MM.1S (cell line): ENCODE measurements at regions not wholly inside any gene's neighbourhood (a gene's known extent, or its start where the extent isn't known, plus 50 kb on each side); places are given as distances from the start of the nearest gene placed in this dataset.

Experiments
- EZH2phosphoT487 ChIP-seq: fragments of 300-600 bp; sonication (generic); IDR thresholded peaks from 2 replicates; pipeline ENCODE4 v1.6.1; 2018; ENCODE audit warnings: antibody characterized with exemption, low read length
- TF ChIP-seq, protein P1 (sequence below): fragments of 300-600 bp; sonication (generic); IDR thresholded peaks from 2 replicates; pipeline ENCODE4 v1.5.1; 2016; ENCODE audit warnings: antibody characterized with exemption, low read length, mixed read lengths

DNA sequence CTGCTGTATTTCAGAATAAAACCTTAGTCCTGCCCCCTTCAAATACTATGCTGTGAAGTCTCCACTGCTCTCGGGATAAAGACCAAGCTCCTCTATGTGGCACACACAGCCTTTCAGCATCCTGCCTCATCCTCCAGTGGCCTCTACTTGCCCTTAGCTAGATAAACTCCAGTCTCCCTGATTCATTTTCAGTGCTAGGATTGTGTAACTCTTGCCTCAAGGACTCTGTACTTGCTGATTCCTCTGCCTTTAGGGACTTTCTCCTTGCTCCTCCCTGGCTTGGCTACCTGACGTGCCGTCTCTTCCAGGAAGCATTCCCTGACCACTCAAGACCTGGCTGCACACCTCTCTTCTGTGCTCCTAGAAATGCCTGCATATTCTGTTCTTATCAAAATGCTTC lies 416.7 kb downstream of the MTX2 start:
- TF ChIP-seq, protein P1, sequence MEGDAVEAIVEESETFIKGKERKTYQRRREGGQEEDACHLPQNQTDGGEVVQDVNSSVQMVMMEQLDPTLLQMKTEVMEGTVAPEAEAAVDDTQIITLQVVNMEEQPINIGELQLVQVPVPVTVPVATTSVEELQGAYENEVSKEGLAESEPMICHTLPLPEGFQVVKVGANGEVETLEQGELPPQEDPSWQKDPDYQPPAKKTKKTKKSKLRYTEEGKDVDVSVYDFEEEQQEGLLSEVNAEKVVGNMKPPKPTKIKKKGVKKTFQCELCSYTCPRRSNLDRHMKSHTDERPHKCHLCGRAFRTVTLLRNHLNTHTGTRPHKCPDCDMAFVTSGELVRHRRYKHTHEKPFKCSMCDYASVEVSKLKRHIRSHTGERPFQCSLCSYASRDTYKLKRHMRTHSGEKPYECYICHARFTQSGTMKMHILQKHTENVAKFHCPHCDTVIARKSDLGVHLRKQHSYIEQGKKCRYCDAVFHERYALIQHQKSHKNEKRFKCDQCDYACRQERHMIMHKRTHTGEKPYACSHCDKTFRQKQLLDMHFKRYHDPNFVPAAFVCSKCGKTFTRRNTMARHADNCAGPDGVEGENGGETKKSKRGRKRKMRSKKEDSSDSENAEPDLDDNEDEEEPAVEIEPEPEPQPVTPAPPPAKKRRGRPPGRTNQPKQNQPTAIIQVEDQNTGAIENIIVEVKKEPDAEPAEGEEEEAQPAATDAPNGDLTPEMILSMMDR = no peak
- TF ChIP-seq EZH2phosphoT487 = no peak
